Ovary (tissue), 7 donors: ENCODE measurements at regions not wholly inside any gene's neighbourhood (a gene's known extent, or its start where the extent isn't known, plus 50 kb on each side); places are given as distances from the start of the nearest gene placed in this dataset.

ENCODE experiments used
- DNase-seq, 5 donors: peaks; one replicate each; pipeline ENCODE4 v3.0.0-alpha.2; 2019 to 2020
- H3K27ac ChIP-seq, 2 donors: fragments of 200-600 bp; one replicate each; pipeline versions ENCODE4 v1.5.1 to v1.8.0; 2019 to 2022
- H3K27me3 ChIP-seq: fragments of 200-600 bp; one replicate; pipeline ENCODE4 v1.8.0; 2022
- H3K36me3 ChIP-seq: fragments of 200-600 bp; sonication (generic); one replicate; pipeline ENCODE4 v1.5.1; 2019
- H3K4me1 ChIP-seq: one replicate; pipeline ENCODE4 v1.8.1; 2013; ENCODE audit warnings: mild to moderate bottlenecking, moderate library complexity; ENCODE audit not compliant: insufficient read depth
- H3K4me3 ChIP-seq: fragments of 200-600 bp; sonication (generic); one replicate; pipeline ENCODE4 v1.5.1; 2017
- H3K9me3 ChIP-seq, 2 donors: fragments of 200-600 bp in 1 of 2; sonication (generic) in 1 of 2; one replicate each; pipeline versions ENCODE4 v1.5.1 to v1.8.1; 2013 to 2019; ENCODE audit warnings: mild to moderate bottlenecking in 1 of 2, moderate library complexity in 1 of 2
- EP300 ChIP-seq: sonication (generic); formaldehyde crosslinking; IDR thresholded peaks from one replicate; pipeline ENCODE4 v1.6.1; 2017; ENCODE audit warnings: antibody characterized with exemption
- POLR2A ChIP-seq: fragments of 450-650 bp; IDR thresholded peaks from one replicate; pipeline ENCODE4 v1.6.1; 2017; ENCODE audit warnings: antibody characterized with exemption, mild to moderate bottlenecking, moderate library complexity
- WGBS, 3 donors: extraction: QIAGEN DNeasy Blood & Tissue Kit in 1 of 3; methylation state at CpG; one replicate each; pipeline versions ENCODE4 v1.1.5 to v1.1.7; 2013 to 2017; 5-methylcytosine and 5-hydroxymethylcytosine counted together
- intact Hi-C, 4 donors: fragments of 100-400 bp; cut with DNase I; formaldehyde crosslinking; loops; one replicate each; pipeline versions ENCODE4 v1.11.0 to v1.15.1; 2022 to 2023
- TF ChIP-seq, protein P1 (sequence below), 3 donors: fragments of 450-650 bp in 2 of 3; fragments of 200-600 bp in 1 of 3; IDR thresholded peaks; one replicate each; pipeline versions ENCODE4 v1.5.1 to v1.8.0; 2016 to 2022; ENCODE audit warnings: antibody characterized with exemption in 3 of 3, mild to moderate bottlenecking in 1 of 3
- donor health status: DM: no; HTN: no; CAD: no; lungs with moderate emphysema.
- donor health status: DM: no; HTN: no; CAD: no.
- donor health status: Bipolar disorder and iron deficiency.
- donor health status: DM: no; HTN: no; CAD: no.
- donor health status: DM: yes; HTN: yes; CAD: no.

DNA sequence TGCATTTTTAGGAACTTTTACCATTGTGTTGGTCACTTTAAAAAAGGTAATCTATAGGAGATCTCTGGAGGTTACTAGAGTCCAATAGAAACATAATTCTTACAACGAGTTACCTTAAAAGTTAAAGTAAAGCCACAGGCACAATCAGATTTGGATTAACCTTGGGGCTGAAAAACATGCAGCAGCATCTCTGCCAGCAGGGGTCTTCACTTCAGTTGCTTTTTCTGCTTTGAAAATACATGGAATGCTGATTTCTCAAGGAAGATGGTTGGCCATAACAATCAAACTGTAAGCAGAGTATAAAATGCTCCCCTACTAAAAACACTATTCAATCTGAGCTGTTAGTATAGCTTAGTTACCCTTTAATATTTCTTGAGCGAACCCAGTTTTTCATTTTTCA is 1072.3 kb upstream of the PCDH10 start:
- no peaks in the 10 kb centered on the region for H3K27me3 ChIP-seq
- H3K4me1 ChIP-seq = no peaks in the 10 kb centered on the region
- no peak for DNase-seq
- H3K36me3 ChIP-seq = no peaks in the 10 kb centered on the region
- TF ChIP-seq, protein P1, sequence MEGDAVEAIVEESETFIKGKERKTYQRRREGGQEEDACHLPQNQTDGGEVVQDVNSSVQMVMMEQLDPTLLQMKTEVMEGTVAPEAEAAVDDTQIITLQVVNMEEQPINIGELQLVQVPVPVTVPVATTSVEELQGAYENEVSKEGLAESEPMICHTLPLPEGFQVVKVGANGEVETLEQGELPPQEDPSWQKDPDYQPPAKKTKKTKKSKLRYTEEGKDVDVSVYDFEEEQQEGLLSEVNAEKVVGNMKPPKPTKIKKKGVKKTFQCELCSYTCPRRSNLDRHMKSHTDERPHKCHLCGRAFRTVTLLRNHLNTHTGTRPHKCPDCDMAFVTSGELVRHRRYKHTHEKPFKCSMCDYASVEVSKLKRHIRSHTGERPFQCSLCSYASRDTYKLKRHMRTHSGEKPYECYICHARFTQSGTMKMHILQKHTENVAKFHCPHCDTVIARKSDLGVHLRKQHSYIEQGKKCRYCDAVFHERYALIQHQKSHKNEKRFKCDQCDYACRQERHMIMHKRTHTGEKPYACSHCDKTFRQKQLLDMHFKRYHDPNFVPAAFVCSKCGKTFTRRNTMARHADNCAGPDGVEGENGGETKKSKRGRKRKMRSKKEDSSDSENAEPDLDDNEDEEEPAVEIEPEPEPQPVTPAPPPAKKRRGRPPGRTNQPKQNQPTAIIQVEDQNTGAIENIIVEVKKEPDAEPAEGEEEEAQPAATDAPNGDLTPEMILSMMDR (IDR thresholded peaks at IDR 0.05) = no peak
- TF ChIP-seq POLR2A (no peak), EP300 (no peak)
- no peaks in the 10 kb centered on the region for H3K9me3 ChIP-seq
- 68 to 81% (median 78%) methylated on average over 2 of the region's 2 CpGs for WGBS, 3 donors
- no peak overlapping the region for H3K4me3 ChIP-seq
- no peak overlapping the region for H3K27ac ChIP-seq
- intact Hi-C loops = no loop called here

GRCh38 chr4:132085105-132085504 is 1064.0 kb upstream of the PCDH10 start:
- TF ChIP-seq, protein P1 (IDR thresholded peaks at IDR 0.05) = no peak
- no peak for TF ChIP-seq POLR2A
- no peak for TF ChIP-seq EP300
- Histone ChIP-seq H3K4me3 (no peak overlapping the region), H3K36me3 (no peaks in the 10 kb centered on the region), H3K27ac (no peak overlapping the region), H3K9me3 (no peaks in the 10 kb centered on the region), H3K4me1 (no peaks in the 10 kb centered on the region), H3K27me3 (no peaks in the 10 kb centered on the region)
- DNase-seq = no peak
- 64 to 94% (median 90%) methylated on average over 4 of the region's 4 CpGs for WGBS, 3 donors
- intact Hi-C loops = no loop called here

GRCh38 chr4:132094017-132094416 is 1055.1 kb upstream of the PCDH10 start:
- Histone ChIP-seq H3K27me3 (no peaks in the 10 kb centered on the region), H3K4me1 (no peaks in the 10 kb centered on the region), H3K9me3 (no peaks in the 10 kb centered on the region), H3K4me3 (no peak overlapping the region), H3K36me3 (no peaks in the 10 kb centered on the region), H3K27ac (no peak overlapping the region)
- intact Hi-C loops = no loop called here
- no peak for DNase-seq
- 76 to 88% (median 77%) methylated on average over 4 of the region's 4 CpGs for WGBS, 3 donors
- TF ChIP-seq EP300 (no peak), POLR2A (no peak)
- TF ChIP-seq, protein P1 (IDR thresholded peaks at IDR 0.05) = no peak

- TF ChIP-seq EP300 = no peak
These were observed 1052.1 kb upstream of the PCDH10 start for GRCh38 chr4:132097041-132097440.

GRCh38 chr4:132101526-132101925 is 1047.6 kb upstream of the PCDH10 start:
- WGBS, 3 donors = 81 to 89% (median 88%) methylated on average over 1 of the region's 1 CpG
- intact Hi-C loops = no loop called here
- Histone ChIP-seq H3K27me3 (no peaks in the 10 kb centered on the region), H3K4me1 (no peaks in the 10 kb centered on the region), H3K9me3 (no peaks in the 10 kb centered on the region), H3K27ac (no peak overlapping the region), H3K36me3 (no peaks in the 10 kb centered on the region), H3K4me3 (no peak overlapping the region)
- no peak for DNase-seq
- TF ChIP-seq POLR2A (no peak), EP300 (no peak)
- TF ChIP-seq, protein P1 (IDR thresholded peaks at IDR 0.05) = no peak

More at GRCh38 chr4:132097041-132097440, 1052.1 kb upstream of the PCDH10 start:
- no peak overlapping the region for H3K27ac ChIP-seq
- intact Hi-C loops = no loop called here
- H3K36me3 ChIP-seq = no peaks in the 10 kb centered on the region
- H3K4me1 ChIP-seq = no peaks in the 10 kb centered on the region
- no peaks in the 10 kb centered on the region for H3K9me3 ChIP-seq
- H3K27me3 ChIP-seq = no peaks in the 10 kb centered on the region
- no peak for DNase-seq
- no peak overlapping the region for H3K4me3 ChIP-seq
